ENCODE measurements at regions not wholly inside any gene's neighbourhood (a gene's known extent, or its start where the extent isn't known, plus 50 kb on each side); places are given as distances from the start of the nearest gene placed in this dataset.
"Not testable (repeated sequence)": the region's sequence is repeated elsewhere in the genome, so short reads cannot be mapped to it uniquely, and the experiment has no call there.

- no peak overlapping the region for H3K4me3 ChIP-seq (replicated peaks; ENCODE audit: low read depth, low read length)
- peak; percentile 4 for TF ChIP-seq CTCF (IDR thresholded peaks at IDR 0.05; ENCODE audit: low read depth, low read length, missing control alignments)
- no peak for DNase-seq (ENCODE audit: extremely low read depth, low read depth)
Measured at GRCh38 chr6:10343320-10343719, 71.6 kb downstream of the TFAP2A start.

- no peak for TF ChIP-seq CTCF (IDR thresholded peaks at IDR 0.05; ENCODE audit: low read depth, low read length, missing control alignments)
Measured at GRCh38 chr6:10341605-10342004, 73.3 kb downstream of the TFAP2A start.

GRCh38 chr6:10338151-10338550, 76.7 kb downstream of the TFAP2A start:
- H3K4me3 ChIP-seq (replicated peaks; ENCODE audit: low read depth, low read length), result no peak overlapping the region
- no peak for TF ChIP-seq CTCF (IDR thresholded peaks at IDR 0.05; ENCODE audit: low read depth, low read length, missing control alignments)
- DNase-seq (ENCODE audit: extremely low read depth, low read depth), result no peak

More at GRCh38 chr6:10341605-10342004, 73.3 kb downstream of the TFAP2A start:
- DNase-seq (ENCODE audit: extremely low read depth, low read depth), result no peak
- no peak overlapping the region for H3K4me3 ChIP-seq (replicated peaks; ENCODE audit: low read depth, low read length)

GRCh38 chr6:10337376-10337775, 77.5 kb downstream of the TFAP2A start:
- DNase-seq (ENCODE audit: extremely low read depth, low read depth); H3K4me3 ChIP-seq (replicated peaks; ENCODE audit: low read depth, low read length): not testable (repeated sequence)

GRCh38 chr6:10332111-10332510, 82.8 kb downstream of the TFAP2A start:
- no peak for DNase-seq (ENCODE audit: extremely low read depth, low read depth)
- no peak overlapping the region for H3K4me3 ChIP-seq (replicated peaks; ENCODE audit: low read depth, low read length)
- TF ChIP-seq CTCF (IDR thresholded peaks at IDR 0.05; ENCODE audit: low read depth, low read length, missing control alignments), result no peak

GRCh38 chr6:10331334-10331968, 83.4 kb downstream of the TFAP2A start:
- no peak overlapping the region for H3K4me3 ChIP-seq (replicated peaks; ENCODE audit: low read depth, low read length)
- TF ChIP-seq CTCF (IDR thresholded peaks at IDR 0.05; ENCODE audit: low read depth, low read length, missing control alignments), result no peak
- no peak for DNase-seq (ENCODE audit: extremely low read depth, low read depth)

GRCh38 chr6:10330515-10330914, 84.4 kb downstream of the TFAP2A start:
- no peak for DNase-seq (ENCODE audit: extremely low read depth, low read depth)
- TF ChIP-seq CTCF (IDR thresholded peaks at IDR 0.05; ENCODE audit: low read depth, low read length, missing control alignments), result no peak
- H3K4me3 ChIP-seq (replicated peaks; ENCODE audit: low read depth, low read length), result no peak overlapping the region
